Activated naive CD4-positive, alpha-beta T cell treated with Interleukin-2 at 50 U/mL for 16 hours (primary cell): ENCODE measurements at regions not wholly inside any gene's neighbourhood (a gene's known extent, or its start where the extent isn't known, plus 50 kb on each side); places are given as distances from the start of the nearest gene placed in this dataset.
"Not testable (repeated sequence)": the region's sequence is repeated elsewhere in the genome, so short reads cannot be mapped to it uniquely, and the experiment has no call there.

Experiments used
- DNase-seq: peaks from one replicate; pipeline ENCODE4 v3.0.0-alpha.2; 2020

DNA sequence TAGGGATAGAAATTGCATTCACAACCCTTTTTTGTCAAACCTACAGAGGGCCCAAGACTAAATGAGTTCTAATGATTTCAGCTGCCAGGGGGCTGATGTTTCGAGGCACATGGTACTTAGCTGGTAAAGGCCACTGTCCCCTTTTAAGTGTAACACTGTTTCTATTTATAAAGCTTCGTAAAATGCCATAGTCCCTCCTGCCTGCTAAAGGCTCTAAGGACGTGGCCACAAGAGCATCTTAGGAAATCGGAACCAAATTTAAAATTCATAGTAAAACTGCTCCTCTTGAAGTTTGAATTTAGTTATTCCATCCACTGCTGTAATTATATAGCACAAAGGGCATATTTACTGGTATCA lies 170.3 kb upstream of the WWC1 start:
- DNase-seq = no peak

DNA sequence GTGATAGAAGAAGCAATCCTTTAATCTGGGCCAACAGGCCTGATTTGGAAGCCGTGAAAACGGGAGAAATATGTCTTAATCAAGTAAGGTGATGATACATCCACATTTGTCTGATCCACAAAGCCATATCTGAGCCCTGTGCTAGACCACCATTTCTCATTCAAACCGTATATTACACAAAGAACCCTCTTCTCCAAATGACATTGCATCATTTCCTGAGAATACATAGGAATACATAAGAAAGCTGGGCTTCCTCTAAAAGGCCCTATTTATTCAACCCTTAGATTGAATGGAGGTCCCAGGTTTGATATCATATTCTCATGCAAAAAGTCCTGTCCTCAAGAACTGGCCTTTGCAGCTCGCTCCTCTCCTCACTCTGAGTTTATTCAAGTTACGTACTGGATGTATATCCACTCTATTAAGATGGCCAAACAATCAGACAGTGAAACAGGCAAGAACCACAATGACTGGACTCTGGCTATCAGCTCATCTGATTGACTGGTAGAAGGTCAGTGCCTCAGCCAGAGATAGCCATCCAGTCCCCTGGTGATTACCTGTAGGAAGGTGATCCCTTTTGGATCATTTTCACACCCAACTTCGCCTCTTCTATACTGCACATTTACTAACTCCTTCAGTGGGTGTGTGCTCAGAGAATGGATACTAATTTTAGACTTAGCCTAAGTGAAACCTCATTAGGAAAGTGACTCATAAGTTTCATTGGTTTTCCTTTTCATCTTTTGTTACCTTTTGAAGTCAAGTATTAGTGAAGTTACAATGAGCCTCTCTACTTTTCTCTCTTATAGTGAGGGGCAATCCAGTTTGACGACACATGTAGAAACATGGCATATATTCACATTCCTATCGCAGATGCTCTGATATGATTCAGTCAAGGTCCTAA lies 167.6 kb upstream of the WWC1 start:
- no peak for DNase-seq

DNA sequence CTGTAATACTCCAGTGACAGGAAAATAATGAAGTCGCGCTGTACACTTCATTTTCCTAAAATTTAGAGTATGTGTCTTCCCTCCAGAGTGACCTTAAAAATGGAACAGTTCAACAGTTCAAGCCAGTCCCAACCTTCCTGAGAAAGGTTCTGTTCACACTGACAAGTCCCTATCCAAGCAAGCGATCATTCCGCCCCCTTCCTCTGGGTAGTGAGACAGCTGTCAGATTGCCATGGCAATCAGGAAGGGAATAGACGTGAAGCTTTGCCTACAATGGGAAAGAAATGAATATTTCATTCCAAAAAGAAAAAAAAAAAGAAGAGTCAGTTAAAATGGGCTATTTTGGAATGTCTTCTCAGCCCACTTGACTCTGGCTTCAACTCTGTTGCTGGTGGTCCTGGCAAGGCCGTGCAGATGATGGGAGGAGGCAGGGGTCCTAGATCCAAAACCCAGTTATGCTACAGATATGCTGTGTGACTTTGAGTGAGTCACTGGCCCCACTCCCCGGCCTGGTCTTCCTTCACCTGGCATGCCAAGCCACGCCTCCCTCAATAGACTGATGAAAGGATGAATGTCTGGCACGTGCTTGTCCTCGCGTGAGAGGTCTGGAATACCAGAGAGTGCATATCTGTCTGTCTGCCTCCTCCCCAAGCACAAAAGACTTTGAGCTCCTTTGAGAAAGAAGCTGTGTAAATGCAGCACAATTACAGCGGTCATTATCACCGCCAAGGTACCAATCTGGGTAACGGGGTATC lies 165.8 kb upstream of the WWC1 start:
- no peak for DNase-seq

DNA sequence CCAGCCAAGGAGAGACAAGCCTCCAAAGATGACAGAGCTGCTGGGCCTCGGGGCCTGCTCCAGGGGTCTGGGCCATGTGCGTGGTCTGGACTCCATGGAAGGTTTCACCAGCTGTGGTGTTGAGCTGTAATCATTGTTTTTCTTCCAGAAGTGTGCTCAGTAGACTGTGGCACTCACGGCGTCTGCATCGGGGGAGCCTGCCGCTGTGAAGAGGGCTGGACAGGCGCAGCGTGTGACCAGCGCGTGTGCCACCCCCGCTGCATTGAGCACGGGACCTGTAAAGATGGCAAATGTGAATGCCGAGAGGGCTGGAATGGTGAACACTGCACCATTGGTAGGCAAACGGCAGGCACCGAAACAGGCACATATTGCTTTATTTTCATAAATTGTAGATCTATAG lies 164.8 kb upstream of the WWC1 start:
- no peak for DNase-seq

DNA sequence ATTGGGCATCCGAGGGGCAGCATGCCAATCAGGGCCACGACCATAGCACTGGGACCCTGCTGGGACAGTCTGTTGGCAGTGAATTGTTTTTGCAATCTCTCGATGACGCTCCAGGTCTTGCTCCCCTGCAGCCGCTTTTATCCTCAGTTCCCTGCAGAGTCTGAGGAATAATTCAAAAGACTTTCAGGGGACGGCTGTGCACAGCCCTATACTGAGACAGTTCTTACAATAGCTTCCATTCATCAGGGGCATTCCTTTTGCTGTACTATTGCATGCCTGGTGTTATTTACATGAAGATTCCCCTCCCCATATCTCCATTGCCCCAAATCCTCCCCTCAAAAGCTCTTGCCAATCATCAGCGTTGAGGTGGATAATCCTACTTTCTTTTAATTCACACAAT lies 163.3 kb upstream of the WWC1 start:
- DNase-seq = no peak

DNA sequence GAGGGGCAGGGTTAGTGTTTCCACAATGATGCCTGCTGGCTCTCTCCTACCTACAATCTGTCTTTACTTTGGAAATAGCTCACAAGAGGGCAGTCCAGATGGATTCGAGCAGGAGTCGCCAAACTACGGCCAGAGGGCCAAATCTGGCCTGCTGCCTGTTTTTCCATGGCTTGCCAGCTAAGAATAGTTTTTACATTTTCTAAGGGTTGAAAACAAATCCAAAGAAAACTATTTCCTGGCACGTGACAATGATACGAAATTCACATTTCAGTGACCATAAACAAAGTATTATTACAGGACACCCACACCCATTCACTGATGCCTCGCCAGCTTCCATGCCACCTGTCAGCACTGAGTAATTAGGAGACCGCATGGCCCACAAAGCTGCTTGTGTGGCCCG lies 162.9 kb upstream of the WWC1 start:
- DNase-seq = no peak

DNA sequence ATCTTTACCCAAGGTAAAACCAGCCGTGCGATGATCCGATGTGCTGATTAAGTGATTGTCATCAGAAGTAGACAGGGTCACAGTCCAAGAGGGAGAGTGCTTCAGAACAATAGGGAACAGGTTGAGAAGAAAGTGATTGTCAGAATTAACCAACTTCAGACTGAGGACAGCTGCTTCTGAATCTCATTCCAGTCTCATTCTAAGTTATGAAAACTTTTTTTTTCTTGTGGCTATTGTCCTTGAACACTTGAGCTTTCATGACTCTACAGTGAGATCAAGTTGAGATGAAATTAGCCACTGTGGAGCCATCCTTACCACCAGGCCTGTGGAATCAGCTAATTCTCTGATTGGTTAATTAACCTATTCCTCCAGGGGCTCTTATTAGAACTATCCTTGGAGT lies 159.9 kb upstream of the WWC1 start:
- no peak for DNase-seq

DNA sequence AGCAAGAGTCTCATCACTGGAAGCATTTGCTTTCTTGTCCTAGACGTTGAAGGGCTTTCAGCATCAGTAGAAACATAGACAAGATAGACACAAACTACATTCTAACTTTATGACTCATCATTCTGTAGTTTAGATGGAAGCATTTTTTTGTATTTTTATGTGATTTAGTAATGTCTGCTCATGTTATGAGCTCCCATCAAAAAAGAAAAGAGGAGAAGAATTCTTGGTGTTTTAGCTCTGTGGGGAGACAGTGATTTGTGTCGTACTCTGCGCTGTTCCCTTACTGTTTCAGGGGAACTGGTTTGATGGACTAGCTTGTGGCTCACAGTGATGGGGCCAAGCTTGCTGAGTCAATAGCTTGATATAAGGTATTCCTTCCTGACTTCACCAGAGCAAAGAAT lies 159.2 kb upstream of the WWC1 start:
- DNase-seq = no peak

DNA sequence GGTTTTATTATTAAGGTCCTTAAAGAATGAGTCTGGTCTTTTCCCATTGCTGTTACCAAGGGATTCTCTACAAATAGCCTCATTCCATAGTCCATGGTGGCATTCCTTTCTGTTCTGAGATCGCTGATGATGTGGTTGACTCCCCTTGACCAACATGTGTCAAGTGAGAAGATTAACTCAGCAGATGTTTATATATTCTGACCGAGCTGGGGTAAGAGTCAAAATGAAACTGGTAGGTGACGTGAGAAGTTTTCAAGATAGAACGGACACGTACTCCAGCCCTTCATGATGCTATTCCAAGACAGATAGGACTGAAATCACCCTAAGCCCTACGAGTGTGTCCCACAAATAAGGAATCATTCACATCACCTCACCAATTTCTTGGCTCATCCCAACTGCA lies 155.5 kb upstream of the WWC1 start:
- DNase-seq = no peak

DNA sequence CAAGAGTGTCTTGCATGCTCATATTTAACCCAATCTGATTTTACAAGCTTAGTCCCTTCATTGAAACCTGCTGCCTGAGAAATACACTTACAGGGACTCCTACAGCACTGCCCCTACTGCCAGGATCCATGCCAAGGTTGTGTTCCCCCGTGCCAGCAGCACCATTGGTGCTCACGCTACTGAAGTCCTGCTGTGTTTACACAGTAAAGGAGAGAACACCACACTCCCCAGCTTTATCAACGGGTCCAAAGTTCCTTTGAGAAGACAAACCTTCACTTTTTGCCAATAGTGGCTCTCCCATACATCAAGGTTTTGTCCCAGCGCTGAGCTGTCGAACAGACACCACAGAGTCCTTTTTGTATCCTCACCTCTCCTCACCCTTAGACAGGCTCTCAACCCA lies 155.1 kb upstream of the WWC1 start:
- no peak for DNase-seq

DNA sequence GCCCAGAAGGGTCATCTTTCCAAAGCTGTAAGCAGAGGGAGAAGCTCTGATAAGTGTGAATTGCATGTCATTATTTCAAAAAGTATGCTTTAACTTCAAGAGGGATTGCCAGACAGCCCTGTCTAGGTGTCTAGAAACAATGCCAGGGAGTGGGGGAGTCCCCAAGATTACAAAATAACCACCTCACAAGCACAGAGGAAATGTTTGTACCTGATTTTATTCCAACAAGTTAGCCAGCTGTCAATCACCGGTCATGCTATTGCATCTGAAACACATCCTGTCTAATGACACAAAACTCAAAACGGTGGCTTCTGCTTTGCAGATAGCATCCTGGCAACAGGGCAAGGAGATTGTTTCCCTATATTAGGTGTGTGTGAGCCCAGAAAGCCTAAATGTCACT lies 154.2 kb upstream of the WWC1 start:
- DNase-seq = no peak

DNA sequence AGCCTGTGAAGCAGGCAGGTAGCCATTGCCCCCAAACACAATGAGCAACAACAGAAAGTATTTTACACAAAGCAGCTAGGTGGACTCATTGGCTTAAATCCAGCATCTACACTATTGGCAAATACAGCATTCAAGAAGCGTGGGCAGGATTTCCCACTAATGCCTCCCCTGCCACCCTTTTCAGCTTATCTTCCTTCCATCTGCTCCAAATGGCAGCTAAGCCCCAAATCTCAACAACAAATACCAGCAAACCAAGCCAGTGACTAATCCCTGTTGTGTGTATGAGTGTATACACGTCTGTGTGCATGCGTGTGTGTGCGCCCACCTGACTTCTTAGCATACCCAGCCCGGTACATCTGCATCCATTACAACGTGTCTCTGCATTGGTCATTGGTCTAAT lies 151.2 kb upstream of the WWC1 start:
- DNase-seq = no peak

DNA sequence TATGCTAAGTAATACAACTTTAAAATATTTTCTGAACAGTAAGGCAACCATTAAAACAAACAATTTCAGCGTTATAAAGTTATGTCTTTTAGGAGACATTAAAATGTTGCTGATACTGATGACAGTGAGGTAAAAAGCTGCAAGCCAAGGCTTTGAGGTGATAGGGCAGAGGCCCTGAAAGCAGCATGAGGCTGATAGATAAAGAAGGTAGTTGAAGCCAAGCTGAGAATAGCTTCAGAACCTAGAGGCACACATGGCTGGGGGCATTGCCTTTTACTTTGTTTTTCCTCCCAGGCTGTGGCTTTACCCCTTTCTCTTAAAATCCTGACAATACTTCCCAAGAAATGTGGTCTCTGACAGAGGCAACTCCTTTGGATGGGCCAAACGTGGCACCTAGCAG lies 149.0 kb upstream of the WWC1 start:
- DNase-seq = no peak

DNA sequence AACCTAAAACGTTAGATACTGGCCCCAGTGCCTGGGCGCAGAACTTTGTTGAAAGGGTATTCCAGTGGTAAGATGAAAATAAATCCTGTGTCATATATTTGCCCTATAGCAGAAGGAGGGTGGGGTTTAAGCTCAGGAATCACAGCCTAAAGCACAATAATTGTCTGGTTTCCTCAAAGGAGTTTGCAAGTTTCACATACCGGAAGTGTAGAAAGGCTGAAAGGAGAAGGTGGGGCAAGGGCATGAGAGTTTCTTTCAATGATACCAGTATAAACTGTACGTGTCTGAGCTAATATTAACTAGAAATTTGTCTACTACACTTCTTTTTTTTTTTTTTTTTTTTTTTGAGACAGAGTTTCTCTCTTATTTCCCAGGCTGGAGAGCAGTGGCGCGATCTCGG lies 147.9 kb upstream of the WWC1 start:
- not testable (repeated sequence) for DNase-seq

DNA sequence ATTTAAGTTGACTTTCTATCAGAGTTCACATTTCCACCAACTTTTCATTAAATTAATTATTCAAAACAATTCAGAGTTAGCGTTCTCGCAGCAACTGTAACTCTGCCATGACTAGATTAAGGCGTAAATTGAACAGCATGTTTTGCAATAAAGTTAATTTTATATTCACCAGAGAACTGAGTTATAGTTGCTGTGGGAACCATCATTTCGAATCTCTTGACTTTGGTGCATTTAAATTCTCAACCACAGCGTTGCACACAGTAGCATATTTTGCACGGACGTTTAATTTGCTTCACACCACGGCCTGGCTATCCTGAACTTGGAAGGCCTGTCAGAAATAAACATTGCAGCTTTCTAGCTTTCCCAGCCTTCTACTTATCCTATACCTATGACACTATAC lies 144.3 kb upstream of the WWC1 start:
- DNase-seq = no peak

DNA sequence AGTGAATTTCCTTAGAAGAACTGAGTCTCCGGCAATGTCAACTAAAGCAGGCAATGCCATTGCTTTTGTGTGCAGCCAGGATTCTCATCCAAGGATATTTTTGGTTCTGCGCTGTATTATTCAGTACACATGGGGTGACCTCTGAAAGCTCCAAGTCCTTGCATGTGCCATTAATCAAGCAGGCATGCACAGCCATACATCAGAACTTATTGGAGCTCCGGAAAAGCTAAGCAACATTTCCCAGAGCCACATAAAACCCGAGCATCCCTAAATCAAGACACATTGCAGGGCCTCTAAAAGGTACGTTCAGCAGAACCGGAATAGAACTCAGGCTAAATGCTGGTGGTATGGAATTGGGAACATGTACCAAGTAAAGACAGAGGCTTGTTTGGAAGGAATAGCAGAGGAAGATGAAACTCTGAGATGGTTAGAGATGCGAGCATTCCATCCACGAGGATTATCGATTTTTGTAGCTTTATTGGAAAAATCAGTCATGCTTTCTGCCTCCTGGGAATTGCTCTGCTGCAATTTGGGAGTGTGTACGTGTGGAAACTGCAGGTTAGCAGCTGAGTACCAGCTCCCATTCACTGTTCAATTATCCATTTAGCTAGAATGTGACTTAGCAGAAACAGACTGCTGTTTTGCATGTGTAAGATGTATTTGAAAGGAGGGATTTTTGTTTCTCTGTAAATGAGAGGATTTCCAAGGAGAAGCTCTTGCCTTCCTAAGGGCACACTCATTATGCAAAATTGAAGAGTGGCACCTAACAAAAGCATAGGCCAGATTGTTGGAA lies 143.7 kb upstream of the WWC1 start:
- DNase-seq = no peak

DNA sequence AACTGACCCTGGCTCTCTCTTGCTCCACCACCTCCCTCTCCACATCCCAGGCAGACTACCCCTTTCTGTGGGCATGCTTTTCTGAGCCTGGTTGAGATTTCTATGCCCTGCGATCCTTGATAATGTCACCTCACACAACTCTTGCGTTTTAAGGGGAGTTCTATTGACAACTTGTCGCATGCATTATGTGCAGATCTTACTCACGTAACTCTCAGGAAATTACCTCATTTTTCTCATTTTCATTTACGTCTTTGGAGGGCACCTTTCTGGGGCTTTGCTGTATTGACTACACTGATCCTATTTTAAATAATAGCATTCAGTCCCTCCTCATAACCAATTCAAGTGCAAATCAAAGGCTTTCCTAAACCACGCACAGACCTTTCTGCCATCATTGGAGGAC lies 140.4 kb upstream of the WWC1 start:
- no peak for DNase-seq

DNA sequence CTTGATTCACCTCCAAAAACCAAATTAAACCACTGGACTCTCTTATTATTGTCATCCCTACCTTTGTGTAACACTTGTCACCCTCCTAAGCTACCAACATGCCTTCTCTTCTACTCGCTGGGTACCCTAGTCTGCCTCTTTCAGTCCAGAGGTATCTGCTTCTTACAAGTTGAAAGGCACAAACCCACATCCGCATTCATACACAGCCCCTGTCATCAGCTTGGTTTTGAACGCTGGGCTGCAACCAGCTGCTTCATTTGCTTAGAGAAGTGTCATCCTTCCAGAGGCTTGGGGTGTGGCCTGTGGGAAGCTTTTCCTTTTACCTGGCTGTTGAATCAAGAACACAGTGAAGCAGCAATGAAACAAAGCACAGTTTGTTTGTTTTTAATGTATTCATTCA lies 138.8 kb upstream of the WWC1 start:
- DNase-seq = no peak

DNA sequence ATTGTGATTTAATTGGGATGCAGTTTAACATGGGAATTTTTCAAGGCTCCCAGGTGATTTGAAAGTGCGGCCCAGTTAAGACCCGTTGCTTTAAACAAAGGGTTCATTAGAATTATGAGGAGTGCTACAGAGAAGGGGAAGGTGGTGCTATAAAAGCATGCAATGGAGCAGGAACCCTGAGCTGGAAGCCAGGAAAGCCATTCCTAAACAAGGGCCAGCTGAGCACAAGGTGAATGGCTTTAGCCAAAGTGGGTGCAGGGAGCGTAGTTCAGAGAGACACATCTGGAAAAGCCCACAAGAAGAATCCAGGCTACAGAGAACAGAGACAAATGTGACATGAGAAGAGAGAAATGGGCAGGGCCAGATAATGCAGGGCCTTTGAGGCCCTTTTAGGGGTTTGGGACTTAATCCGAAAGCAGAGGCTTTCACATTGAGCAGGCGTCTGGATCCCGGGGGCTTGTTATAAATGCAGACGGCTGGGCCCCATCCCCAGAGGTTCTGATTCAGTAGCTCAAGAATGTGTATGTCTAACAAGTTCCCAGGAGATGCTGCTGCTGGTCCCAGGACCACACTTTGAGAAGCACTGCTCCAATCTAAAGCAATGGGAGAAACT lies 138.1 kb upstream of the WWC1 start:
- DNase-seq = no peak

DNA sequence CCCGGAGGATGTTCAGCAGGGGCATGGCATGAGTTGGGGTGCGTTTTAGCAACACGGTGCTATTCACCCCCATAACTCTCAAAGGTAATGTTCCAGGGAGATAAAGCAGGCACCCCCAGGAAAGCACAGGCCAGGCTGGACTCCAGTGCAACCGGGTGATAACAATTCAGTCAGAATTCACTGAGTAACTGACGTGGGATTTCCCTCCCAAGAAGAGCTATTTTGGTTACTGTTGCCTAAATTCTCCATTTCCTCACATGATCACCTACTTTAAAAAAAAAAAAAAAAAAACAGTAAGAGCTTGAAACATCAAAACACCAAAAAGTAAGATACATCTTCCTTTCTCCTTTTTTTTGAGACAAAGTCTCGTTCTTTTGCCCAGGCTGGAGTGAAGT lies 137.6 kb upstream of the WWC1 start:
- DNase-seq = no peak

DNA sequence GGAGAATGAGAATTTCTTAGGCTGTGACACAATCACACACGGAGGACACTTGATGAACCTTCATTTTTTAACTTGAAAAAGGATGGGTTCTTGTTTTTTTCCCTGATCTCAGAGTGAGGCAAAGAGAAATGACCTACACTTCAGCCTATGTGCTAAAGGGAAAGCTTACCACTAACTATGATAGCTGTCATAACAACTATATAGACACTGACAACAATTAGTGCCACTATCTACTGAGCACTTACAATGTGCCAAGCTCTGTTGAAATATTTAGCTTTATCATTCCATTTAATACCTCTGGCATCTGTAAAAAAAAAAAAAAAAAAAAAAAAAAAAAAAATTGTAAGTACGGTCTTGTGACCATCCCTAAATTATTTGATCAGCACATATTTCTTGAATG lies 135.9 kb upstream of the WWC1 start:
- DNase-seq = no peak

DNA sequence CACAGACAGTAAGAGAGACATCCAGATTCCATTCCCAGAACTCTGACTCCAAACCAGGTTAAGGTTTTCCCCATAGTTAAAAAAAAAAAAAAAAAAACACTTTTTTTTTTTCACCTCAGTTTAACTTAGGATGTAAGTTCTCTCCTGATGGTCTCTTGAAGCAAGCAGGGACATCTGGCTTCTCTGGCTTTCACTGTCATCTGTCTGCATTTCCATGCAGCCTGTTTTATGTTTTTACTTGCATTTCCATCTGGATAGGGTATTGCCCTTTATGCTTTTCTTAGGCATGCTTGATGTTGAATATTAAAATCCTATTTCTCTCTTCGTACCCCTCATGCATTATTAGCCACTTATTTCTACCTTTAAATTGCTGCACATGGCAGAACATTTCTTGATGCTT lies 135.3 kb upstream of the WWC1 start:
- DNase-seq = no peak

DNA sequence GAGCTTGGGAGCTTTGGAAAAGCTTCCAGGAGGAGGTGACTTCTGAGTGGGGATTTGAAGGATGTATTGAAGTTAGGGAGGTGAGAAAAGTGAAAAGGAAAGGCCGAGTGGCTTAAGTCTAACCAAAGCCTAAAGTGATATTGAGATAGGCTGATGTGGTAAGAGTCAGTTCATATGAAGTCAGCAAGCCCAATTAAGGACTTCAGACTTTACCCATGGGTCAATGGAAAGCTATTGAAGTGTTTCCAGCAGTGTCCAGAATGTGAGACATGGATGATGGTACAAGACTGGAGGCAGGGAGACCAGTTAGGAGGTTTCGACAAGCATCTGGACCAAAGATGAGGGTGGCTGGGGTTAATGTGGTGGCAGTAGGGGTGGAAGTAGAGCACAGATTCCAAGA lies 134.3 kb upstream of the WWC1 start:
- DNase-seq = no peak
